H9 (cell line): ENCODE measurements at regions not wholly inside any gene's neighbourhood (a gene's known extent, or its start where the extent isn't known, plus 50 kb on each side); places are given as distances from the start of the nearest gene placed in this dataset.

Source experiments
- DNase-seq: peaks from one replicate; pipeline ENCODE4 v3.0.0-alpha.2; 2017
- H2AFZ ChIP-seq: one replicate; pipeline ENCODE4 v1.6.1; 2013; ENCODE audit warnings: mild to moderate bottlenecking, low read length, control low read depth, moderate library complexity
- H2AK5ac ChIP-seq: 2 replicates; pipeline ENCODE4 v1.6.1; 2013; ENCODE audit warnings: low read length, control low read depth, mixed read lengths; ENCODE audit not compliant: insufficient read length
- H2BK120ac ChIP-seq: one replicate; pipeline ENCODE4 v1.6.1; 2013; ENCODE audit warnings: low read depth, mild to moderate bottlenecking, low read length, control low read depth, inconsistent platforms; ENCODE audit not compliant: poor library complexity, severe bottlenecking
- H2BK12ac ChIP-seq: 2 replicates; pipeline ENCODE4 v1.6.1; 2013; ENCODE audit warnings: low read length, control low read depth, mixed read lengths, low read depth; ENCODE audit not compliant: insufficient read length
- H2BK15ac ChIP-seq: 2 replicates; pipeline ENCODE4 v1.6.1; 2013; ENCODE audit warnings: low read depth, low read length, control low read depth
- H2BK20ac ChIP-seq: one replicate; pipeline ENCODE4 v1.6.1; 2013; ENCODE audit warnings: low read depth, mild to moderate bottlenecking, low read length, control low read depth, inconsistent platforms; ENCODE audit not compliant: poor library complexity, severe bottlenecking
- H2BK5ac ChIP-seq: 2 replicates; pipeline ENCODE4 v1.6.1; 2013; ENCODE audit warnings: low read length, control low read depth, mixed read lengths; ENCODE audit not compliant: insufficient read length
- H3K14ac ChIP-seq: 2 replicates; pipeline ENCODE4 v1.6.1; 2013; ENCODE audit warnings: low read length, control low read depth; ENCODE audit not compliant: insufficient read depth
- H3K18ac ChIP-seq: 2 replicates; pipeline ENCODE4 v1.6.1; 2013; ENCODE audit warnings: low read depth, mild to moderate bottlenecking, mixed read lengths, low read length, control low read depth; ENCODE audit not compliant: insufficient read length
- H3K23ac ChIP-seq: 2 replicates; pipeline ENCODE4 v1.6.1; 2013; ENCODE audit warnings: low read length, control low read depth, mixed read lengths, low read depth; ENCODE audit not compliant: insufficient read length
- H3K23me2 ChIP-seq: 2 replicates; pipeline ENCODE4 v1.6.1; 2013; ENCODE audit warnings: low read depth, mild to moderate bottlenecking, mixed read lengths, low read length, control low read depth; ENCODE audit not compliant: insufficient read length, poor library complexity, severe bottlenecking
- H3K27ac ChIP-seq: 2 replicates; pipeline ENCODE4 v1.5.1; 2013; ENCODE audit warnings: low read length, control low read depth, mixed read lengths, low read depth; ENCODE audit not compliant: insufficient read length
- H3K27me3 ChIP-seq: 2 replicates; pipeline ENCODE4 v1.6.1; 2013; ENCODE audit warnings: low read length, control low read depth, inconsistent platforms; ENCODE audit not compliant: insufficient read depth
- H3K4ac ChIP-seq: 2 replicates; pipeline ENCODE4 v1.6.1; 2013; ENCODE audit warnings: low read depth, mild to moderate bottlenecking, control low read depth, inconsistent platforms, low read length, moderate library complexity
- H3K4me1 ChIP-seq: 2 replicates; pipeline ENCODE4 v1.6.1; 2013; ENCODE audit warnings: low read length, control low read depth, inconsistent platforms; ENCODE audit not compliant: insufficient read depth
- H3K4me2 ChIP-seq: 2 replicates; pipeline ENCODE4 v1.6.1; 2013; ENCODE audit warnings: low read length, control low read depth, mixed read lengths; ENCODE audit not compliant: insufficient read length, insufficient read depth
- H3K56ac ChIP-seq: 2 replicates; pipeline ENCODE4 v1.6.1; 2013; ENCODE audit warnings: low read depth, mild to moderate bottlenecking, mixed read lengths, low read length, control low read depth; ENCODE audit not compliant: insufficient read length
- H3K79me1 ChIP-seq: 2 replicates; pipeline ENCODE4 v1.6.1; 2013; ENCODE audit warnings: low read depth, mild to moderate bottlenecking, moderate library complexity, low read length, control low read depth, inconsistent platforms; ENCODE audit not compliant: insufficient read depth, poor library complexity, severe bottlenecking
- H3K79me2 ChIP-seq: 2 replicates; pipeline ENCODE4 v1.6.1; 2013; ENCODE audit warnings: low read length, control low read depth, inconsistent platforms; ENCODE audit not compliant: insufficient read depth
- H3K9ac ChIP-seq: 2 replicates; pipeline ENCODE4 v1.6.1; 2013; ENCODE audit warnings: low read length, control low read depth, mixed read lengths; ENCODE audit not compliant: insufficient read length; ENCODE audit errors: extremely low read depth
- H3K9me3 ChIP-seq: one replicate; pipeline ENCODE4 v1.6.1; 2013; ENCODE audit warnings: low read depth, low read length, inconsistent platforms; ENCODE audit not compliant: control insufficient read depth
- H3T11ph ChIP-seq: one replicate; pipeline ENCODE4 v1.6.1; 2013; ENCODE audit warnings: mild to moderate bottlenecking, low read length, control low read depth, inconsistent platforms
- H4K20me1 ChIP-seq: one replicate; pipeline ENCODE4 v1.6.1; 2013; ENCODE audit not compliant: control insufficient read depth, insufficient read length, insufficient read depth
- H4K5ac ChIP-seq: 2 replicates; pipeline ENCODE4 v1.6.1; 2013; ENCODE audit warnings: low read depth, mild to moderate bottlenecking, mixed read lengths, low read length, control low read depth; ENCODE audit not compliant: insufficient read length
- H4K8ac ChIP-seq: replicated peaks from 2 replicates; pipeline ENCODE4 v1.6.1; 2013; ENCODE audit warnings: low read length, control low read depth, mixed read lengths, low read depth; ENCODE audit not compliant: insufficient read length
- H4K91ac ChIP-seq: 2 replicates; pipeline ENCODE4 v1.6.1; 2013; ENCODE audit warnings: low read depth, mild to moderate bottlenecking, moderate library complexity, mixed read lengths, low read length, control low read depth; ENCODE audit not compliant: insufficient read length
- H3K27ac Mint-ChIP-seq, 3 experiments: 2 replicates in 2 of 3; 3 replicates in 1 of 3; pipeline ENCODE4 v1.8.0; 2020 to 2021; ENCODE audit warnings: mixed read lengths in 3 of 3, mild to moderate bottlenecking in 1 of 3, moderate library complexity in 1 of 3
- H3K27me3 Mint-ChIP-seq: 2 replicates; pipeline ENCODE4 v1.8.0; 2021; ENCODE audit warnings: low read depth, mild to moderate bottlenecking, moderate library complexity, mixed read lengths
- H3K36me3 Mint-ChIP-seq, 3 experiments: 2 replicates in 2 of 3; 3 replicates in 1 of 3; pipeline ENCODE4 v1.8.0; 2020 to 2021; ENCODE audit warnings: low read depth in 3 of 3, mixed read lengths in 3 of 3; ENCODE audit not compliant: insufficient read depth in 1 of 3
- H3K4me1 Mint-ChIP-seq, 2 experiments: 2 replicates each; pipeline ENCODE4 v1.8.0; 2020; ENCODE audit warnings: mixed read lengths in 2 of 2
- H3K4me3 Mint-ChIP-seq, 2 experiments: 2 replicates in 1 of 2; 3 replicates in 1 of 2; pipeline ENCODE4 v1.8.0; 2020 to 2021; ENCODE audit warnings: mild to moderate bottlenecking in 2 of 2, mixed read lengths in 2 of 2, moderate library complexity in 1 of 2
- H3K9me3 Mint-ChIP-seq, 2 experiments: 2 replicates in 1 of 2; 3 replicates in 1 of 2; pipeline ENCODE4 v1.8.0; 2020; ENCODE audit warnings: mild to moderate bottlenecking in 2 of 2, mixed read lengths in 2 of 2, moderate library complexity in 1 of 2
- WGBS: extraction: QIAGEN DNeasy Blood & Tissue Kit; methylation state at CpG from one replicate; pipeline ENCODE4 v1.1.7; 2013; ENCODE audit warnings: missing lambda C conversion rate, low lambda C conversion rate, mixed read lengths; ENCODE audit not compliant: insufficient read length; ENCODE audit errors: extremely low coverage; 5-methylcytosine and 5-hydroxymethylcytosine counted together
- TF ChIP-seq, protein P1 (sequence below): fragments of 200-600 bp; sonication (generic); conservative IDR thresholded peaks from 3 replicates; pipeline ENCODE4 v1.8.0; 2021; ENCODE audit warnings: antibody characterized with exemption, mild to moderate bottlenecking

DNA sequence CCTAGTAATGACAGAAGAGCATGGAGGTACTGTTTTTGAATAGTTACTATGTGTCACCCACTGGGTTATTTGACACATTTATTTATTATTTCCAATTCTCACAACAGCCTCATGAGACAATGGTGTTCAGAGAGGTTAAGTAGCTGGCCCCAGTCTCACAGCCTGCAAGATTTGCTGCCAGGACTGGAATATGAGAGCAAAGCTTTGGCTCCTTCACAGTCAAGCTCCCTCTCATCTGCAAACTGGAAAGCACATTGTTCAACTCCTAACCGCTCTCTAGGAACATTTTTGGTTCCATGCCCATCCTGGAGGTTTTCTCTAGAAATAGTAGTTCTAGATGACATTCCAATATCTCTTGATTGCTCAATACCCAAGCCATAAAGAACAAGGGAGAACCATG, 75.5 kb upstream of the CXCL12 start:
- Mint-ChIP-seq H3K9me3 (peaks cover 2 to 4% of the 10 kb centered on the region in 2 experiments; a peak in 2 of 5 replicates), H3K4me1 (peaks cover 0 to 1% of the 10 kb centered on the region in 2 experiments; a peak in 2 of 4 replicates), H3K27ac (no peak overlapping the region), H3K4me3 (no peak overlapping the region), H3K36me3 (no peaks in the 10 kb centered on the region; a peak in 1 of 7 replicates), H3K27me3 (no peaks in the 10 kb centered on the region; the same call in 1 of the 2 replicates)
- Histone ChIP-seq H4K20me1 (no peaks in the 10 kb centered on the region), H3K4ac (no peak overlapping the region), H3K23ac (no peak overlapping the region), H2BK12ac (no peak overlapping the region), H3K27ac (no peak overlapping the region), H3K4me1 (no peaks in the 10 kb centered on the region), H2AFZ (no peak overlapping the region), H3K9me3 (no peaks in the 10 kb centered on the region), H2BK20ac (no peak overlapping the region), H2BK120ac (no peak overlapping the region), H2BK15ac (no peak overlapping the region), H4K91ac (no peak overlapping the region), H3K79me2 (no peaks in the 10 kb centered on the region), H4K8ac (no peak overlapping the region), H3T11ph (no peak overlapping the region), H3K14ac (no peak overlapping the region), H3K27me3 (no peaks in the 10 kb centered on the region), H3K23me2 (no peaks in the 10 kb centered on the region), H4K5ac (no peak overlapping the region), H3K9ac (no peak overlapping the region), H3K4me2 (no peak overlapping the region), H2AK5ac (no peak overlapping the region), H3K79me1 (no peaks in the 10 kb centered on the region), H3K56ac (no peak overlapping the region), H2BK5ac (no peak overlapping the region), H3K18ac (no peak overlapping the region)
- no CpG with 5 or more reads among the region's 1 CpG for WGBS
- TF ChIP-seq, protein P1, sequence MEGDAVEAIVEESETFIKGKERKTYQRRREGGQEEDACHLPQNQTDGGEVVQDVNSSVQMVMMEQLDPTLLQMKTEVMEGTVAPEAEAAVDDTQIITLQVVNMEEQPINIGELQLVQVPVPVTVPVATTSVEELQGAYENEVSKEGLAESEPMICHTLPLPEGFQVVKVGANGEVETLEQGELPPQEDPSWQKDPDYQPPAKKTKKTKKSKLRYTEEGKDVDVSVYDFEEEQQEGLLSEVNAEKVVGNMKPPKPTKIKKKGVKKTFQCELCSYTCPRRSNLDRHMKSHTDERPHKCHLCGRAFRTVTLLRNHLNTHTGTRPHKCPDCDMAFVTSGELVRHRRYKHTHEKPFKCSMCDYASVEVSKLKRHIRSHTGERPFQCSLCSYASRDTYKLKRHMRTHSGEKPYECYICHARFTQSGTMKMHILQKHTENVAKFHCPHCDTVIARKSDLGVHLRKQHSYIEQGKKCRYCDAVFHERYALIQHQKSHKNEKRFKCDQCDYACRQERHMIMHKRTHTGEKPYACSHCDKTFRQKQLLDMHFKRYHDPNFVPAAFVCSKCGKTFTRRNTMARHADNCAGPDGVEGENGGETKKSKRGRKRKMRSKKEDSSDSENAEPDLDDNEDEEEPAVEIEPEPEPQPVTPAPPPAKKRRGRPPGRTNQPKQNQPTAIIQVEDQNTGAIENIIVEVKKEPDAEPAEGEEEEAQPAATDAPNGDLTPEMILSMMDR = no peak
- DNase-seq = no peak
